GM19025 (cell line): ENCODE measurements at regions not wholly inside any gene's neighbourhood (a gene's known extent, or its start where the extent isn't known, plus 50 kb on each side); places are given as distances from the start of the nearest gene placed in this dataset.

Experiments
- ATAC-seq: cut with Tn5 transposase; IDR thresholded peaks from one replicate; pipeline ENCODE4 v1.9.1; 2021; ENCODE audit warnings: mild to moderate bottlenecking, low read depth, moderate library complexity; ENCODE audit not compliant: unreplicated experiment

DNA sequence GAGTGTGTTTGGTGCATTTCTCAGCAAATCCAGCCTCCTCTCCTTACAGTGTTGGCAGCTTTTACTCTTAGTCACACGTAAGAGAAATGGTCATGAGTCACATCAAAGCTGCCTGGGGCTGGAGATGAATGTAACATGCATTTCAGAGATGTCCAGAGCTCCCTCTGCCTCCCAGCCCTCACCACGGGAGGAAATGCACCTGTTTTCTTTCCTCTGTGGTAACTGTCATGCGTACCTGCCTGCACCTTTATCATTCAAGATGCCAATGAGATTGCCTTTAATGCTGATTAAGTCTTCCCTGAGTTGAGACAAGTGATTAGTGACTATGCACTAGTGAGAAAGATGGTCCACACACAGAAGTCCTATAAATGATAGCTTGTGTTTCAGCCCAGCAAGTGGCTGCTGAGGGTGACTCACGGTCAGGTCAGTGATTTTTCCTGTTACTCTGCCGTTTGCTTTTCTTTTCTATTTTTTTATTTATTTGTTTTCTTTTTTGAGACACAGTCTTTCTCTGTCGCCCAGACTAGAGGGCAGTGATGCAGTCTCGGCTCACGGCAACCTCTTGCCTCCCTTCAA lies 277.3 kb upstream of the FMN2 start:
- ATAC-seq = no peak

DNA sequence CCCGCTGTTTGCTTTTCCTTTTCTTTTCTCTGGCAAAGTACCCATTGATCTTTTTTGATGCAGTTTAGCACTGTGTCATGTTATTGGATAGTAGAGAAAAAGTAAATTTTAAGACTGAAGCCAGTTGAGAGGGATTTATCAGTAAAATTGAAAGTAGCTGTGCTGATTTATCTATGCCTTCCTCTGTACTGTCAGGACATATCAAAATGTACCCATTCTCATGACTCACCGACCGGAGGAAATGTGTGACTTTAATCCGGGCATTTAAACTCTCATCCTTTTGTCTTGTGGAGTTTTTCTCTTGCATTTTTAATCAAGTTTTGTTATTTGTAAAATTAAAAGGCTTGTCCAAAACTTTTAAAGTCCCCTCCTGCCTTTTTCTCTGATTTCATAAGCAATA lies 276.6 kb upstream of the FMN2 start:
- ATAC-seq = no peak

DNA sequence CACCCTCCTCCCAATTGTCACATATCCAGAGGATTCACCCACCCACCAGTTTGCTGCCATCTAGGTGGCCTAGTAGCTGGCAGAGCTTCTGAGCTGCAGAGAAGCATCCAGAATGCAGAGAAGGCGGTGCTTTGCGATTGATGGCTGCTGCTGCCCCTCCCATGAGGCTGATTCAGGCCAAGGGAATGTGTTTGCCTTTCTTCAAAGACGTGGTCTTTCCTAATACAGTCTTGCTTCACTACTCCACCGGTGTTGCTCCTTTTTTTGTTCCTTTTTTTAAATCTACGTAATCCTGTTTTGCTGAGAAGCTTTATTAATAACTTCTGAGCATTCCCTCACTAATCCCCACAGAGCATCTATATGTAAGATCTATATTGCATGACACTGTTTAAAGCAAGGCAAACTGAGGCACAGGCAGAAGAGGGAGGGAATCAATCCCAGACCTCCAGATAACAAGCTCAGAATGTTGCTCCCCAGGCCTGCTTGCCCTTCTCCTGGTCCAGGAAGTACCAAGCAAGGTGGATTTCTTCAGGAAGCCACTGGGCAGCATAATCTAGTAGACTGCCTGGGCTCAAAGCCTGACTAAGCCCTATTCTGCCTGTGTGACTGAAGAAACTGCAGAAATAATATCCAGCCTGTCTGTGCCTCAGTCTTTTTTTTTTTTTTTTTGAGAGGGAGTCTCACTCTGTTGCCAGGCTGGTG lies 275.5 kb upstream of the FMN2 start:
- ATAC-seq = no peak

DNA sequence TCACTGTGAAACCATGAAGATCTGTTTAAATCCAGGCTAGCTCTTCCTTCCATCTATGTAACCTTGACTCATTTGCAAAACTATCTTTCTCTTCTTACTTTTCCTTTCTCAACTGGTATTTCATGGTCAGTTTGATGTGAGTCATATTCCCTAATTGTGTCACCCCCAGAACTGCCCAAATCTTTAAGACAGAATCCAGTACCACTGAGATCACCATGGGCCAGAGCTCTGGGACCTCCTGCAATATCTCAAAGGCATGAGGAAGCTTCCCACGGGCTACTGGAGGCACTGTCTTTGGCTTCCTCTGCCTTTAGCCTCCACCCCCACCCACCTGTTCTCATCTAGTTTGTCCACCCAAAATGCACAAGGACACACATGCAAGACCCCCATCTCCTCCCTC lies 274.4 kb upstream of the FMN2 start:
- no peak for ATAC-seq

DNA sequence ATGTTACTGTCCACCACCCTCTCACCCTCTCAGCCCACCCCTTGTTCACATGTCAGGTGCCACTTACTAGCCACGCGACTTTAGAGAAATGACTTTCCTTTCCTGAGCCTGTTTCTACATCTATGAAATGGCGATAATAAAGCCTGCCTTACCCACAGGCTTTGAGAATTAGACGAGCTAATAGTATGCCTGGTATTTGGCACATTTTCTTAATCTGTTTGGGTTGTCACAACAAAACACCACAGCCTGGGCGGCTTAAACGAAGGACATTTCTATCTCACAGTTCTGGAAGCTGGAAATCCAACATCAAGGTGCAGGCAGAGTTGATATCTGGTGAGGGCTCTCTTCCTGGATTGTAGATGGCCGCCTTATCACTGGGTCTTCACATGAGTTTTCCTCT lies 273.9 kb upstream of the FMN2 start:
- ATAC-seq = no peak

DNA sequence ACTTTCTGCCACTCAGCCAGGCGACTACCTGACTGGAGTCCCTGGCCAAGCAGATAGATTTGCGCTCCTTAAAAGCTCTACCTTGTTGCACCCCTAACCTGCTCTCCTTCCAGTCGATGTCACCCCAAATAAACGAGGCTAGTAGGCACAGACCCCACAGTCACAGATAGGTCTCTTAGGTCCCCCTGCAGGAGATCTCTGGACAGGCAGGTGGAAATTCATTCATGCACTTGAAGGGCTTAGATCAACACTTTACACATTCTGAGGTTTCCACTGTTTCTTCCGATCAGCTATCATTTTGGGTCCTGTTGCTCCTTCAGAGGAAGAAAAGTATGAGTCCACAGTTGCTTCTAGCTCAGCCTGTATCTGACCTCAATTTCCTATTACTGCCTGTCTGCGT lies 272.6 kb upstream of the FMN2 start:
- ATAC-seq = no peak

DNA sequence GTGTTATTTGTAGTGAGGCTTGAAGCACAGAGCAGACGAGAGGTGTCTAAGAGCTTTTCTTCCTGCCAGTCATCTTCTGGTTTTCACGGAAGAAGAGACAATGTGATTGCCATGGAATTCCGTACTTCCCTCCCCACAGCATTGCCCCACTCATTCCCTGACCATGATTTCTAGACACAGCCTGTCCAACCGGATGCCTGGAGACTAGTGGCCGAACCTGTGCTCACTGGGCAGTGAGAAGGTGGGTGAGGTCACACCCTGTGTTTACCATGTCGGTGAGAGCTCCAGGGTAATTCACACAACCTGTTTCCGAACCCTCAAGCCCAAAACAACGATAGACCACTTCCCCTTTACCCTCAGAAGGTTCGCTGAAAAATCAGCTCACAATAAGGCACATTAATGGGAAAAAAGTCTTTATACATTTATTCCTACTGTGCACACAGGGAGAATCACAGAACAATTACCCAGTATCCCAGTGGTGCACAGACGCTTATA lies 271.9 kb upstream of the FMN2 start:
- ATAC-seq = no peak

DNA sequence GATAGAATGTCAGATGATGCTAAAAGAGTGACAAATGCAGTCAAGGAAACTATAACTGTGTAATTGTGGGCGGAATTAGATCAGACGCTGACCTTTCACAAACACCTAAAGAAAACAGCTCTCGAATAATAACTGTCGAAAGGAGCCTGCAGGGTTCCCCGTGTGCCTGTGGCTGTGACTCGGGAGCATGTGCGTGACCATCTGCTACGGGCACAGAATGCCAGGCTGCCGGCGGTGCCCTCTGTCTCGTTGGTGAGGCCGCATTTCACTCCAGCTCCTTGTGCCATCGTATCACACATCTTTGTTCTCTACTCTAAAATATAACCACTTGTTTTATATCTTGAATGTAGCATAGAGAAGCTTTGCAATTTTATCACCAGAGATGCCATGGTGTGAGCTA lies 267.8 kb upstream of the FMN2 start:
- no peak for ATAC-seq

DNA sequence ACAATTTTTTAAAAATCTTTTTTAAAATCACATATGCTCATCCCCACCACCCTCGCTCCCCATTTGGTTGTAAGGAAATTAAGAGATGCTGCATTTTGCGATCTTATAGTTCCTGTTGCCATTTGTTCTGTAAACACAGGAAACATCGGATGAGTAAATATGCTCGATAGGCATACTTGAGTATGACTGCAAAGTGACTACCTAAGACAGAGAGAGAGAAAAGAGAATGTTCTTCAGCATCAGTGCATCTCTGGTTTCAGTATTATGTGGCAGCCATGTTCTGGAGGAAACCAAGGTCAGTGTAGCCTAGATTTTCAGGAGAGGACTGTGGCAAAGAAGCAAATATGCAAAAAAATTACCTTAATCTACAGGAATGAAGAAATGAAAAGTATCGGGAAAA lies 265.5 kb upstream of the FMN2 start:
- no peak for ATAC-seq

DNA sequence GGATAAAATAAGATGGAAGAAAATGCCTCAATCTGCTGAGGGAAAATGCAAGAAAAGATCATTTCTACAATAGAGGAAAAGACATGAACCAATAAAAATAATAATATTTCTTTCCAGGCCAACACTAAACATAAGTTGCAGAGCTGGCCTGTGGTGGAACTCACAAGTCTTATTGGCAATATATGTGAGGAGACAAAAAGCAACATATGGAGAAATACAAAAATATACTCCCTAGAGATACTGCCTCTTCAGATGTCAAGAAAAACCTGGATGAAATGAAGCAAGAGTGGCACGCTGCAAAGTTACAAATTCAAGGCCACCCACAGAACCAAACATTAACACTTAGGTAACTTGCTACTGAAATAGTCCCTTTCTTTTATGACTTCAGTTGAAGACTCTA lies 264.9 kb upstream of the FMN2 start:
- no peak for ATAC-seq

DNA sequence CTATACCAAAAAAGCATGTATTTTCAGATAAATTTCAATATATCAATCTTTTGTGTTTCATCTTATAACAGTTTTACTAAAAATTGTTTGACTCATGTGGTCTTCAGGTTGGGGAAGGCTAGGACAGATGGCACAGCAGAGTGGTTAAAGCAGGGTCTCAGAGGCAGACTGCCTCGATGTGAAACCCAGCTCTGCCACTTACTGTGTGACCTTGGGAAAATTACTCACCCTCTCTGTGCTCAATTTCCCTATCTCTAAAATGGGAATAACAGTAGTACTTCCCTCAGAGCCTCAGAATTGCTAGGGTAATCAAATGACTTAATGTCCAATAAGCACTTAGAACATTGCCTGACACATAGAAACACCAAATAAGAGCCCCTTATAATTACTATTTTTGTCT lies 262.1 kb upstream of the FMN2 start:
- no peak for ATAC-seq

DNA sequence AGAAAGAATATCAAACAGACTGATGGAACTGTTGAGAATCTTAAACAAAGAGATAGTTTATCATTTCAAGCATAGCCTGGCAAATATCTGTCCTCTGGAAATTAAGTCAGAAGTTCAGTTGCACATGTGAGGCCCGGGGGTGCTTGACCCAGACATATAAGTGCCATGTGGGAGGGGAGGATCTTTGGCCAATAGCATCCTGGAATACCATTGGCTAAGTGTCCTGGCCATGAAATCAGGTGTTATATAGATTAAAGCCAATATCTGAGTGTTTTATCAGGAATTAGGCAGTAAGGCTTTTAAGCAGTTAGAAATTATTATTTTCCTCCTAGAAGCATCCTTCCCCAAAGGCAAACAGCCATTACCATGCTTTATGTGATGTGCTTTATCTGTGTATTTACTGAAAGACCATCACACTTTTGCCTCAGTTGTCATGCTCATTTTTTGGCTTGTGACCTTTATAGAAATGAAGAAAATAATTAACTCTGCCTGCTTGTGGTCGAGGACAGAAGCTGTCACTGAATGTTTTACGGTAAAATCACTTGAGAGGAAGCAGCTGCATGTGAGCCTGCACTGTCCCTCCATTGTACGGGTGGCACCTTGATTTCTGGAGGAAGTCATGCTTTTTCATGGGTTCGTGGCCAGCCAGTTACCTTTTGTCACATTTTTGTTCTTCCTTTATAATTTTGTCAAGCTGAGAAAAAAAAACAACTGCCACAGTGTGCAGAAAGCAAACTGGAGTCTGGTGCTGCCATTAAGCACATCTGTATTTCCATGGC lies 259.9 kb upstream of the FMN2 start:
- no peak for ATAC-seq

DNA sequence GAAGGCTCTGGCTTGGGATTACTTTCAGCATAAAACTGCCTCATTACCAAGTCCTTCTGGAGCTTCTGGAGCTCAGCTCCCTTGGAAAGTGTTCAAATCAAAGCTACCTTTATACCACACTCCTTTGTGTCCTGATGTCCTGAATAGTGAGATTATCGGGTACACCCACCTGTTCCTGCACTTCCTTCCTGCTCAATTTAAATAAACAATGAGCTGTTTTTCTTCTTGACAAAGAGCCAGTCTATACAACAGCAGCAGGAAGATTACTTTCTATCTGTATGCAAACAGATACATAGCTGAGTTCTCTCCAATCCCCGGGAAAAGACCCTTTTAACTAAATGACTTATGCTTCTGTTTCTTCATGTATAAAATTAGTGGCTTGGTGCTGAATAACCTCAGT lies 258.0 kb upstream of the FMN2 start:
- ATAC-seq = no peak

DNA sequence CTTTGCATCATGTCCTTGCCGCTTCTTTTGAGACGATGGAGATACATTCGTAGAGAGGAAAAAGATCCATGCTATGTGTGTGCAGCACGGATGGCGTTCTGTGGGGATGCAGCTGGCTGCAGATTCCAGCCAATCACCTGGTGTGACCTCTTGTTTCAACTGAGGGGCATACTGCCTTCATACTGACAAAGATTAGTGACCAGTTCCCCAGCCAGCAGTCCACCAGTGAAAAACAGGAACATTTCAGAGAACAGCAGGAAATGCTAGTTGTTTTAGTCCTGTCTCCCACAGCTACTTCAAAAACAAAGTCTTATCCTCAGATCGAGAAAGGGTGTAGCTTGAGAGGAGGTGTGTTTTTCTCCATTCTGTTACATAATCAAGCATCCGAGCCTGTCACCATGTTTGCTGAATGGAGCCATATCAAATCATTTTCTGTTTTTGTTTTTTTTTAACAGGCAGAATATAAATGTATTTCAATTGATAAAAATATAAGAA lies 255.7 kb upstream of the FMN2 start:
- no peak for ATAC-seq

DNA sequence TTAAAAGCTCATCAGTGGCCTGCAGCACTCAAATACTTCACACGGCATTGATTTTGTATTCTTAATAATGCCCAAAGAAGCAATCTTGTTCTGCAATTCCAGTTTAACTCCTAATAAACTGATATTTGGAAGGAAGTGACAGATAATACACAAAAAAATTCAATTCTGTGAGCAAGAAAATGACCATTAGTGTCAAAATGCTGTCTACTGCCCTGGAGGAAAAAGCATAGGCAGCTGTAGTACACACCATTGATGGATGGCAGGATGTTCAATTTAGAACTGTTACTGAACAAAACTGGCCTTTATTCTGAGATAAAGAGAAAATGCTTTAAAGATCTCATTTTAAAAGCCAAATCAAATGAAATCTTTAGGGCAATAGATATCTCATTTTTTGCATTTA lies 251.3 kb upstream of the FMN2 start:
- no peak for ATAC-seq

DNA sequence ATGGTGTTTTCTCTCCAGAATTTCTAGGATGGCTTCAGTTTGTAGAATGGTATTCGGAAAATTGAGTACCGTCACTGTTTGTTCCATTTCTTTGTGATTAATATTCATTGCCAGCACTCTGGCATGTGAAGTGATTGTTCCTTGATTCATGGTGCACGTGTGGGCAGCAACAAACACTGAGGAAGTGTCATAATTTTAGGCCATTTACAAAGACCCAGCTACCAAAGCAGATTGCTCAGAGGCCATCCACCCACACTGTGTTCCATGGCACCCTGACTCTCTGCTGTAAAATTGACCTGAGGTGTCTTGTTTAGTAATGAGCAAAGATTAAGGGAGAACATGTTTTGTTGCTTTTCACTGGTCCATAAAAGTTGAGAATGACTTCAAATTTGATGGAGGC lies 250.9 kb upstream of the FMN2 start:
- ATAC-seq = no peak

DNA sequence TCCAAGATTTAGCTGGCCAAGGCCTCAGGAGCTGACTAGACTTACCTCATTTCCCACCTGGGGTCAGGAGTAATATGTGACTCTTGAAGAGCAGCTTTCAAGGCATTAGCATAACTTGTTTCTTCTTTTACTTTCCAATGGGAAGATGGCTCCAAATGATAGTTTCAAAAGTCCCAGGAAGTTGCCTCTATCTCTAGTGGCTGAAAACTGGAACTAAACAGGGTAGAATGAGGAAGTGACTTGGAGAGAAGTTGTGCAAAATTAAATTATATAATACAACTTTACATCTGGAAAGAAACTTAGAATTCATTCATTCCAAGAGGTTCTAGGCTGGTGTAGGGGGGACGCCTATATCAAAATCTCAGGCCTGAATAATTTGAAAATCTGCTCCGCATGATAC lies 250.1 kb upstream of the FMN2 start:
- no peak for ATAC-seq

DNA sequence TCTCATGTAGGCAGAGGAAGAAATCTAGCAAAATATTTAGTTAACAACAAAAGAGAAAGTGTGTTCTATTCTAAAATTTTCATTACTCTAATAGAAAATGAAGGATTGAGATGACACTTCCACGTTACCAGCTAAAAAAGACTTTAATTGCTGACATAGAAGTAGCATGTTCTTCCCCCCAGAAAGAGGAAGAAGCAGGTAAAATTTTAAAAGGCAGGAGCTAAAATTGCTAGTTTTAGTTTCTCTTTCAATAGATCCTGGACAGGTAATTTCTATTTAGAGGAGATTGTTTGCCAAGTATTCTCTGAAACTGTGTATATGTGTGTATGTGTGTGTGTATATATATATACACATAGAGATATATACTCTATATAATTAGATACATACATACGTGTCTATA lies 248.1 kb upstream of the FMN2 start:
- ATAC-seq = no peak

DNA sequence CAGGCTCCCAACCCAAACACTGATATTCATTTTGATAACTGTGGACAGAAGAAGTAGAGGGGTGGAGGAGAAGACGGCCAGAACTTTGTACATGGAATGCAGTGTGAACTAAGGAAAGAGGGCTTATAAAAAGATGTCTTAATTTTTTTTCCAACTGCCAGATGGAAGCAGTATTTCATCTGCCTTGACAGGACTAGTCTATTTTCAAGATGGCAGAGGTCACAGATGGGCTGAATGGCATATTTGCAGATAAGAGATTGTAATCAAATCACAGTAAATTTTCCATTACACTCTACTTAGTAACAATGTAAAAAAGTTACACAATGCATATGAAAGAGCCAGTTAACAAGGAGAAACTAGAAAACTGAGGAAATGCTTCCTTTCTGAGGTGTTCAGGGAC lies 246.8 kb upstream of the FMN2 start:
- no peak for ATAC-seq

DNA sequence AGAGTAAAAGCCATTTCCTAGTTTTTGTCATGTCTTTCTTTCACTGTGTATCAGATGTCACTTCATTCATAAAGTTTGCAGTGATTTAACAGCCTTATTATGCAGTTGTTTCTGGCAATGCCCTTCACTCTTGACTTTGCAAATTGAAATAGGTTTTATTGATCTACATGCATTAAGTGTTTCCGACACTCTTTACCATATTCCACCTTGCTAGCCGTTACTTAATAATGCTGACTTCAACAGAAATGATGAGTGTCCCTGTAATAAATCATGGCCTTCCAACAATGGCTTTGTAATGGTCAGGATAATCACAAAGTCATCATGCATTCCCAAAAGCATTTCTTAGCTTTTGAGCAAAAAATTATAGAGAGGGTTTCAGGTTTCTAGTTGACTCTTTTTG lies 236.8 kb upstream of the FMN2 start:
- ATAC-seq = no peak

DNA sequence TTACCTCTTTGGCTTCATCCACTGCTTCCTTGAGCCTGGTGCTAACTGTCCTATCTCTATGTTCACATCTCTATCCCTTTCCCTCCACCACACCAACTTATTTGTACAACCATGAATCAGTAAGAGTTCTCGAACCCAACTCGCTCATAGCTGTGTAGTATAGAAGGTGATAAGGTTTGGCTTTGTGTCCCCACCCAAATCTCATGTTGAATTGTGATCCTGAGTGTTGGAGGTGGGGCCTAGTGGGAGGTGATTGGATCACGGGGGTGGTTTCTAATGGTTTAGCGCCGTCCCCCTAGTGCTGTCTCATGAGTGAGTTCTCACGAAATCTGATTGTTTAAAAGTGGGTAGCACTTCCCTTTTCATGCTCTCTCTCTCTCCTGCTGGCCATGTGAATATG lies 235.6 kb upstream of the FMN2 start:
- no peak for ATAC-seq

DNA sequence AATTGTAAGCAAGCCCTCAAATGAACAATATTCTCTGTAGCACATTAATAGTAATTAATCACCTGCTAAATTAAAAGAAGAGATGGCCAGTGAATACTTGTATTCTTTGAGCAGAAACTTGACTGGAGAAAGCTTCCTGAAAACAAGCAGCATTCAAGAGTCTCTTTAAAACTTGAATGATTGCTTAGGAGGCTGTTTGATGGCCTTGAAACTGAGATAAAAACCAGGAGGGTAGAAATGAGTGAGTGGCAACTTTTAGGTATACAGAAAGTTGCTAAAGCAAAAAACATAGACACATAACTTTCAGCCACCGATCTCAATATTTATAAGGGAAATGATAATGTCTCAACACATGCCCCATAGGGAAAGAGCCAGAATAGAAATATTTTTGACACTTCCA lies 234.8 kb upstream of the FMN2 start:
- ATAC-seq = no peak
